ENCODE measurements at regions not wholly inside any gene's neighbourhood (a gene's known extent, or its start where the extent isn't known, plus 50 kb on each side); places are given as distances from the start of the nearest gene placed in this dataset.

GRCh38 chr17:77756846-77757560, 201.5 kb upstream of the TNRC6C start:
- no peak for ATAC-seq
- DNase-seq: peak in 1 of 2 donors; percentile 9
- intact Hi-C loops (cut with DNase I, micrococcal nuclease): no loop called here

- no peak for ATAC-seq
- no peak for DNase-seq
- intact Hi-C loops (cut with DNase I, micrococcal nuclease): no loop called here
These were observed 201.0 kb upstream of the TNRC6C start for GRCh38 chr17:77757561-77757898.

GRCh38 chr17:77763023-77763422, 195.5 kb upstream of the TNRC6C start:
- DNase-seq: no peak
- no peak for ATAC-seq
- intact Hi-C loops (cut with DNase I, micrococcal nuclease): no loop called here

GRCh38 chr17:77763575-77763974, 194.9 kb upstream of the TNRC6C start:
- intact Hi-C loops (cut with DNase I, micrococcal nuclease): no loop called here
- ATAC-seq: no peak
- DNase-seq: no peak

GRCh38 chr17:77765292-77765691, 193.2 kb upstream of the TNRC6C start:
- intact Hi-C loops (cut with DNase I, micrococcal nuclease): no loop called here
- DNase-seq: no peak
- ATAC-seq: no peak

- no peak for ATAC-seq
- intact Hi-C loops (cut with DNase I, micrococcal nuclease): no loop called here
- DNase-seq: no peak
These were observed 191.4 kb upstream of the TNRC6C start for GRCh38 chr17:77767148-77767547.

- ATAC-seq (no peak), DNase-seq (no peak)
- intact Hi-C loops (cut with DNase I, micrococcal nuclease): no loop called here
These were observed 190.2 kb upstream of the TNRC6C start for GRCh38 chr17:77768248-77768852.

- DNase-seq: no peak
- ATAC-seq: no peak
- intact Hi-C loops (cut with DNase I, micrococcal nuclease): no loop called here
These were observed 189.3 kb upstream of the TNRC6C start for GRCh38 chr17:77769215-77769614.

- no peak for ATAC-seq
- DNase-seq: no peak
- intact Hi-C loops (cut with DNase I, micrococcal nuclease): loop anchor here in 1 of 2 donors (10.0 kb wide), 1 partner anchor 245 kb away; no protein-coding TSS in a partner anchor
These were observed 188.7 kb upstream of the TNRC6C start for GRCh38 chr17:77769762-77770161.

GRCh38 chr17:77770331-77771105, 188.0 kb upstream of the TNRC6C start:
- intact Hi-C loops (cut with DNase I, micrococcal nuclease): loop anchor here in 1 of 2 donors (10.0 kb wide), 1 partner anchor 244 kb away; no protein-coding TSS in a partner anchor
- no peak for DNase-seq
- no peak for ATAC-seq

- ATAC-seq (no peak), DNase-seq (no peak)
- intact Hi-C loops (cut with DNase I, micrococcal nuclease): loop anchor here in 1 of 2 donors (10.0 kb wide), 1 partner anchor 244 kb away; no protein-coding TSS in a partner anchor
These were observed 187.4 kb upstream of the TNRC6C start for GRCh38 chr17:77771145-77771544.

- intact Hi-C loops (cut with DNase I, micrococcal nuclease): loop anchor here in 1 of 2 donors (10.0 kb wide), 1 partner anchor 243 kb away; no protein-coding TSS in a partner anchor
- ATAC-seq (no peak), DNase-seq (no peak)
These were observed 186.9 kb upstream of the TNRC6C start for GRCh38 chr17:77771587-77771986.

GRCh38 chr17:77771998-77772397, 186.5 kb upstream of the TNRC6C start:
- ATAC-seq: no peak
- no peak for DNase-seq
- intact Hi-C loops (cut with DNase I, micrococcal nuclease): loop anchor here in 1 of 2 donors (10.0 kb wide), 1 partner anchor 243 kb away; no protein-coding TSS in a partner anchor

- intact Hi-C loops (cut with DNase I, micrococcal nuclease): loop anchor here in 1 of 2 donors (10.0 kb wide), 1 partner anchor 242 kb away; no protein-coding TSS in a partner anchor
- peak; percentile 97 for ATAC-seq
- DNase-seq: peak; percentile 33 to 73
These were observed 186.0 kb upstream of the TNRC6C start for GRCh38 chr17:77772461-77772897.

- intact Hi-C loops (cut with DNase I, micrococcal nuclease): loop anchor here in 1 of 2 donors (10.0 kb wide), 1 partner anchor 242 kb away; no protein-coding TSS in a partner anchor
- ATAC-seq: peak; percentile 8
These were observed 185.6 kb upstream of the TNRC6C start for GRCh38 chr17:77772899-77773358.

GRCh38 chr17:77774182-77774581, 184.3 kb upstream of the TNRC6C start:
- no peak for ATAC-seq
- no peak for DNase-seq
- intact Hi-C loops (cut with DNase I, micrococcal nuclease): loop anchor here in 1 of 2 donors (10.0 kb wide), 1 partner anchor 241 kb away; no protein-coding TSS in a partner anchor

More at GRCh38 chr17:77772899-77773358, 185.6 kb upstream of the TNRC6C start:
- DNase-seq: no peak

GRCh38 chr17:77778636-77779489, 179.6 kb upstream of the TNRC6C start:
- DNase-seq (peak; percentile 24 to 75), ATAC-seq (peak; percentile 52)
- intact Hi-C loops (cut with DNase I, micrococcal nuclease): loop anchor here in 1 of 2 donors (10.0 kb wide), 1 partner anchor 236 kb away; no protein-coding TSS in a partner anchor
